CD4-positive, CD25-positive, alpha-beta regulatory T cell (primary cell): ENCODE measurements at regions not wholly inside any gene's neighbourhood (a gene's known extent, or its start where the extent isn't known, plus 50 kb on each side); places are given as distances from the start of the nearest gene placed in this dataset.

Experiments used
- ATAC-seq, 2 donors: fragments of 150-1000 bp; cut with Tn5 transposase; one replicate each; pipeline ENCODE4 v1.10.0; 2021; ENCODE audit warnings: low read depth in 2 of 2, moderate number of reproducible peaks in 2 of 2, moderate library complexity in 1 of 2
- DNase-seq, 3 donors: peaks; one replicate each; pipeline versions ENCODE4 v3.0.0 to v3.0.0-alpha.2; 2012 to 2022; ENCODE audit warnings: mixed read lengths in 1 of 3
- H3K27ac ChIP-seq: one replicate; pipeline ENCODE4 v1.7.0; 2013; ENCODE audit warnings: mild to moderate bottlenecking, low read length; ENCODE audit not compliant: insufficient read depth, poor library complexity, severe bottlenecking
- H3K27me3 ChIP-seq: one replicate; pipeline ENCODE4 v1.7.0; 2013; ENCODE audit warnings: low read length; ENCODE audit not compliant: control insufficient read depth, insufficient read depth
- H3K36me3 ChIP-seq: one replicate; pipeline ENCODE4 v1.7.0; 2013; ENCODE audit warnings: mild to moderate bottlenecking, low read length, moderate library complexity; ENCODE audit not compliant: control insufficient read depth, insufficient read depth
- H3K4me1 ChIP-seq: 2 replicates; pipeline ENCODE4 v1.7.0; 2013; ENCODE audit warnings: mild to moderate bottlenecking, low read length; ENCODE audit not compliant: insufficient read depth, control insufficient read depth, poor library complexity, severe bottlenecking
- H3K4me3 ChIP-seq: one replicate; pipeline ENCODE4 v1.7.0; 2013; ENCODE audit warnings: low read depth, mild to moderate bottlenecking, low read length, moderate library complexity
- H3K9me3 ChIP-seq, 2 experiments: 1 replicate in 1 of 2; 2 replicates in 1 of 2; pipeline ENCODE4 v1.7.0; 2013; ENCODE audit warnings: low read length in 2 of 2, mild to moderate bottlenecking in 1 of 2, moderate library complexity in 1 of 2; ENCODE audit not compliant: control insufficient read depth in 2 of 2
- H3K27ac Mint-ChIP-seq, 3 donors: one replicate each; pipeline ENCODE4 v1.8.0; 2020 to 2022; ENCODE audit warnings: mild to moderate bottlenecking in 3 of 3, mixed read lengths in 3 of 3, moderate library complexity in 2 of 3
- H3K27me3 Mint-ChIP-seq: one replicate; pipeline ENCODE4 v1.8.0; 2022; ENCODE audit warnings: mild to moderate bottlenecking, mixed read lengths
- H3K36me3 Mint-ChIP-seq: one replicate; pipeline ENCODE4 v1.8.0; 2020; ENCODE audit warnings: mixed read lengths
- H3K4me1 Mint-ChIP-seq, 4 donors: one replicate each; pipeline ENCODE4 v1.8.0; 2020 to 2022; ENCODE audit warnings: mixed read lengths in 4 of 4, mild to moderate bottlenecking in 1 of 4
- H3K4me3 Mint-ChIP-seq, 4 donors: one replicate each; pipeline ENCODE4 v1.8.0; 2020 to 2022; ENCODE audit warnings: mild to moderate bottlenecking in 4 of 4, mixed read lengths in 4 of 4, moderate library complexity in 3 of 4
- H3K9me3 Mint-ChIP-seq, 7 donors: one replicate each; pipeline ENCODE4 v1.8.0; 2020 to 2022; ENCODE audit warnings: mixed read lengths in 7 of 7, mild to moderate bottlenecking in 3 of 7, moderate library complexity in 2 of 7

DNA sequence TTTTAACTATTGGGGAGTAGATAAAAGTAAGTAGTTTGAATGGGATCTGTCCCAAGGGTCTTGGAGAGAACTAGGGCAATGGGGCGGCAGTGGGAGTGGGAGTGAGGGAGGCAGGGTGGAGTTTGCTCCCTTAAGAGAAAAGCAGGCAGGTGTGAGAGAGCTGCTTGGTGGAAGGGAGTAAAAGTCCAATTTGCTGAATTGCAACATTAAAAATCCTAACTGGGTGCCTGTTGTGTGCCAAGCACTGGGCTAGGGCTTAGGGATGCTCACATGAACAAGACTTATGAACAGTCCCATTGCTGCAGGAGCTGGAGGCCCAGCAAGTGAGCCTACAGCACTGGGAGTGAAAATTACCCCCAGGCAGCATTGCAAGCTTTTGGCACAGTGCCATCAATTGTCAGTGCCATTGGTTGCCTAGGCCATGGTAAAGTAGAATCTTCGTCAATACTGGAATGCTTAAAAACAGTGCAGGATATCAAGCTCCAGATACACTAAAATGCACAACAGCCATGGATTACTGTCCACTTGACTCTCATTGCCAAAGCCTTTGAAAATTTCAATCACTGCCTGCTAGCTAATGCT, 277.7 kb upstream of the JARID2 start:
- Histone ChIP-seq H3K27me3 (no peaks in the 10 kb centered on the region), H3K27ac (no peak overlapping the region), H3K4me3 (no peak overlapping the region), H3K9me3 (no peaks in the 10 kb centered on the region), H3K4me1 (no peaks in the 10 kb centered on the region), H3K36me3 (no peaks in the 10 kb centered on the region)
- Mint-ChIP-seq H3K9me3 (peaks cover 0 to 5% (median 2%) of the 10 kb centered on the region in 7 donors), H3K4me3 (no peak overlapping the region), H3K27me3 (no peaks in the 10 kb centered on the region), H3K36me3 (no peaks in the 10 kb centered on the region), H3K27ac (no peak overlapping the region), H3K4me1 (no peaks in the 10 kb centered on the region)
- ATAC-seq: no peak
- no peak for DNase-seq

DNA sequence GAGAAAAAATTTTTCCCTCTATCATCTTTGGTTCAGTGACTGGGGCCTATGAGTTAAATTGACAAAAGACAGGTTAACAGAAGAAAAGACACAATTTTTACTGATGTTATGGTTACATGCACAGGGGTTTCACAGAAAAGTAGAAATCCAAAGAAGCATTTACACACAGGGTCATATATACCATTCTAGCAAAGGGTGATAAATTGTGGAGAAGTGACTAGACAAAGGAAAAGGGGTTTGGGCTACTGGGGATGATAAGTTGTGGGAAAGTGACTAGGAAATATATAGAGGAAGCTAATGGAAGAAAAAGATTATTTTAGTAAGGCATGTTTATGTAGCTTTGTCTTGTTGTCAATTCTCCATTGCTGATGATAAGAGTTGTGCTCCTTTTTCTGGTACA, 276.7 kb upstream of the JARID2 start:
- H3K36me3 ChIP-seq: no peaks in the 10 kb centered on the region
- H3K9me3 ChIP-seq: no peaks in the 10 kb centered on the region
- Mint-ChIP-seq H3K4me1 (no peaks in the 10 kb centered on the region), H3K36me3 (no peaks in the 10 kb centered on the region), H3K27ac (no peak overlapping the region), H3K4me3 (no peak overlapping the region), H3K27me3 (no peaks in the 10 kb centered on the region), H3K9me3 (peaks cover 0 to 5% (median 0%) of the 10 kb centered on the region in 7 donors)
- H3K27me3 ChIP-seq: no peaks in the 10 kb centered on the region
- no peak for DNase-seq
- no peak overlapping the region for H3K27ac ChIP-seq
- no peak for ATAC-seq
- H3K4me3 ChIP-seq: no peak overlapping the region
- H3K4me1 ChIP-seq: no peaks in the 10 kb centered on the region

- peaks cover 0 to 5% (median 0%) of the 10 kb centered on the region in 7 donors for H3K9me3 Mint-ChIP-seq
- H3K27me3 Mint-ChIP-seq: no peaks in the 10 kb centered on the region
- Histone ChIP-seq H3K4me1 (no peaks in the 10 kb centered on the region), H3K9me3 (no peaks in the 10 kb centered on the region), H3K27me3 (no peaks in the 10 kb centered on the region), H3K27ac (no peak overlapping the region), H3K4me3 (no peak overlapping the region), H3K36me3 (no peaks in the 10 kb centered on the region)
- ATAC-seq (no peak), DNase-seq (no peak)
- no peaks in the 10 kb centered on the region for H3K36me3 Mint-ChIP-seq
- no peak overlapping the region for H3K4me3 Mint-ChIP-seq
- H3K27ac Mint-ChIP-seq: no peak overlapping the region
- H3K4me1 Mint-ChIP-seq: peaks cover 0 to 2% (median 0%) of the 10 kb centered on the region in 4 donors
These were observed 273.3 kb upstream of the JARID2 start for GRCh38 chr6:14972379-14973067.

GRCh38 chr6:14974372-14974771, 271.5 kb upstream of the JARID2 start:
- Histone ChIP-seq H3K9me3 (no peaks in the 10 kb centered on the region), H3K4me1 (no peaks in the 10 kb centered on the region), H3K4me3 (no peak overlapping the region), H3K27me3 (no peaks in the 10 kb centered on the region), H3K36me3 (no peaks in the 10 kb centered on the region), H3K27ac (no peak overlapping the region)
- DNase-seq (no peak), ATAC-seq (no peak)
- peaks cover 0 to 2% (median 0%) of the 10 kb centered on the region in 4 donors for H3K4me1 Mint-ChIP-seq
- no peaks in the 10 kb centered on the region for H3K36me3 Mint-ChIP-seq
- no peaks in the 10 kb centered on the region for H3K27me3 Mint-ChIP-seq
- no peak overlapping the region for H3K4me3 Mint-ChIP-seq
- no peaks in the 10 kb centered on the region for H3K9me3 Mint-ChIP-seq
- no peak overlapping the region for H3K27ac Mint-ChIP-seq

DNA sequence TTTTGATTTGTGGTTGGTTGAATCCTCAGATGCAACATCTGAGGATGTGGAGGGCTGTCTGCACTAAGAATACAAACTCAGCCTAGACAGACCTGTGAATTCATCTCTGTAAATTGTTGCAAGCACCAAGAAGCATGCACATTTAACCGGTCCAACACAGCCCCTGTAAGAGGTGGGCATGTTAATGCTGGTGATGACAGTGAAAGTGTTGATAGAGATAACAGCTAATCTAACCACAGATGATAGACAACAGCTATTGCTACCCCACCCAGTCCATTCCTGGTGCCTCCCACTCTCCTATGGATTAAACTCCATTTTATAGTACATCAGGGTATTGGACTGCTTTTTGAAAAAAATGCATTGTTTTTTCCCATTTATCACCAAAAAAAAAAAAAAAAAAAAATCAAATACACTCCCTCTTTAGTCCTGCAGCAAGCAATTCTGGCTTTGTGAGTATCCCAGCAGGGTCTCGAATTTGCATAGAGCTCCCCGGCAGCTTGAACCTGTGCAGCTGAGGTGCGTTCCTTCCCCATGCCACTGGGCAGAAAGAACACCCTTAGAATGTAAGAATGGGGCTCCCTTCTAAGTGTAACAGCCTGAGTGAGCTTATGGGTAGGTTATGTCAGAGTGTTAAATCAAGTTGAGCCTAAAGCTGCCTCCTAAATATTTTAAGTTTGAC, 270.9 kb upstream of the JARID2 start:
- Mint-ChIP-seq H3K27ac (no peak overlapping the region), H3K9me3 (peaks cover 0 to 2% (median 0%) of the 10 kb centered on the region in 7 donors), H3K27me3 (peaks cover 4% of the 10 kb centered on the region), H3K36me3 (no peaks in the 10 kb centered on the region), H3K4me1 (peaks cover 0 to 2% (median 0%) of the 10 kb centered on the region in 4 donors), H3K4me3 (no peak overlapping the region)
- Histone ChIP-seq H3K4me3 (no peak overlapping the region), H3K27ac (no peak overlapping the region), H3K27me3 (no peaks in the 10 kb centered on the region), H3K9me3 (no peaks in the 10 kb centered on the region), H3K36me3 (no peaks in the 10 kb centered on the region), H3K4me1 (no peaks in the 10 kb centered on the region)
- no peak for DNase-seq
- no peak for ATAC-seq

- H3K27ac ChIP-seq: no peak overlapping the region
- H3K27me3 ChIP-seq: no peaks in the 10 kb centered on the region
- no peak for DNase-seq
- H3K9me3 ChIP-seq: no peaks in the 10 kb centered on the region
- no peak for ATAC-seq
- H3K36me3 ChIP-seq: no peaks in the 10 kb centered on the region
- H3K27ac Mint-ChIP-seq: no peak overlapping the region
- no peak overlapping the region for H3K4me3 Mint-ChIP-seq
- no peaks in the 10 kb centered on the region for H3K4me1 ChIP-seq
- no peak overlapping the region for H3K4me3 ChIP-seq
- no peaks in the 10 kb centered on the region for H3K36me3 Mint-ChIP-seq
- H3K27me3 Mint-ChIP-seq: peaks cover 6% of the 10 kb centered on the region
- H3K4me1 Mint-ChIP-seq: peaks cover 0 to 2% (median 0%) of the 10 kb centered on the region in 4 donors
- peaks cover 0 to 2% (median 0%) of the 10 kb centered on the region in 7 donors for H3K9me3 Mint-ChIP-seq
These were observed 270.4 kb upstream of the JARID2 start for GRCh38 chr6:14975471-14975817.

GRCh38 chr6:14977747-14978382, 268.0 kb upstream of the JARID2 start:
- peaks cover 6% of the 10 kb centered on the region for H3K27me3 Mint-ChIP-seq
- no peak overlapping the region for H3K4me3 Mint-ChIP-seq
- no peak overlapping the region for H3K27ac ChIP-seq
- no peak overlapping the region for H3K4me3 ChIP-seq
- H3K4me1 ChIP-seq: no peaks in the 10 kb centered on the region
- H3K27me3 ChIP-seq: peaks cover 2% of the 10 kb centered on the region
- ATAC-seq (no peak), DNase-seq (no peak)
- peaks cover 0 to 2% (median 0%) of the 10 kb centered on the region in 4 donors for H3K4me1 Mint-ChIP-seq
- H3K36me3 ChIP-seq: no peaks in the 10 kb centered on the region
- no peaks in the 10 kb centered on the region for H3K36me3 Mint-ChIP-seq
- H3K9me3 ChIP-seq: no peaks in the 10 kb centered on the region
- H3K27ac Mint-ChIP-seq: no peak overlapping the region
- peaks cover 0 to 2% (median 0%) of the 10 kb centered on the region in 7 donors for H3K9me3 Mint-ChIP-seq
